Stimulated activated CD8-positive, alpha-beta memory T cell treated with anti-CD3 and anti-CD28 coated beads, Interleukin-12 subunit alpha, Interleukin-12 subunit beta, amount 100 ng/mL, for 24 hours (primary cell): ENCODE measurements at regions not wholly inside any gene's neighbourhood (a gene's known extent, or its start where the extent isn't known, plus 50 kb on each side); places are given as distances from the start of the nearest gene placed in this dataset.

Experiments used
- DNase-seq: peaks from one replicate; pipeline ENCODE4 v3.0.0-alpha.2; 2020; ENCODE audit errors: extremely low read depth

DNA sequence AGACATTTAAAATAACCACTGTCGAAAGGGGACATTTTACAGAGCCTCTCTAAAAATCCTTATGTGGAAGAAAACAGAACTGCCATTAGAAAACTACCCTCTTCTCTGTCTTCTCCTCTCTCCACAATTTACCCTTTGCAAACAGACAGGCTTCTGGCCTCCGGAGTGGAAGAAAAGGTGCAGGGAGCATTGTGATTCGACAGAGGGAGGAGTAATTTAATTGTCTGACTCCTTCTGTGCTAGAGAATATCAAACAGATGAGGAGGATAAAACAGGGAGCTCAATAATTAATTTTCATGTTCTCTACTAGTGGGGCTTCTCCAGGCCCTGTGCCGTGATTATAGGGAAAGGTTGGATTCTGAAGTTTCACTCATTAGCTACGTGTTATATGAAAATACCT lies 615.5 kb upstream of the MKI67 start:
- no peak for DNase-seq

DNA sequence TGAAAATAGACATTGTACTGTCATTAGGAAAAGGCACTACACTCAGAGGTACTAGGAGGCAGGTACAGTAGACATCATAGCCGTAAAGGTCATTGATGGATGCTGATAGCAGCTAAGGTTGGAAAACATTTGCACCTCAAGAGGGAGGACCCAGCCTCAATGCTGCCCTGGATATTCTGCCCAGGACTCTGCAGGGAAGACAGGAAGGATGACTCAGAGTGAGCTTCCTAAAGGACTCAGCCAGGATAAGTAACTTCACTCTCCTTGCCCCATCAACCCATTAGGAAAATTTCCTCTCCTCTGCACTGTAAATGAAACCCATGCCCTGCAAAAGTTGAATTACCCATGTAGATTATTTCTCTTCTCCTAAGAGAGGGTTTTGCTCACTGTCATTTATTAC lies 617.9 kb upstream of the MKI67 start:
- DNase-seq: no peak

GRCh38 chr10:128744811-128745305 lies 618.6 kb upstream of the MKI67 start:
- no peak for DNase-seq

DNA sequence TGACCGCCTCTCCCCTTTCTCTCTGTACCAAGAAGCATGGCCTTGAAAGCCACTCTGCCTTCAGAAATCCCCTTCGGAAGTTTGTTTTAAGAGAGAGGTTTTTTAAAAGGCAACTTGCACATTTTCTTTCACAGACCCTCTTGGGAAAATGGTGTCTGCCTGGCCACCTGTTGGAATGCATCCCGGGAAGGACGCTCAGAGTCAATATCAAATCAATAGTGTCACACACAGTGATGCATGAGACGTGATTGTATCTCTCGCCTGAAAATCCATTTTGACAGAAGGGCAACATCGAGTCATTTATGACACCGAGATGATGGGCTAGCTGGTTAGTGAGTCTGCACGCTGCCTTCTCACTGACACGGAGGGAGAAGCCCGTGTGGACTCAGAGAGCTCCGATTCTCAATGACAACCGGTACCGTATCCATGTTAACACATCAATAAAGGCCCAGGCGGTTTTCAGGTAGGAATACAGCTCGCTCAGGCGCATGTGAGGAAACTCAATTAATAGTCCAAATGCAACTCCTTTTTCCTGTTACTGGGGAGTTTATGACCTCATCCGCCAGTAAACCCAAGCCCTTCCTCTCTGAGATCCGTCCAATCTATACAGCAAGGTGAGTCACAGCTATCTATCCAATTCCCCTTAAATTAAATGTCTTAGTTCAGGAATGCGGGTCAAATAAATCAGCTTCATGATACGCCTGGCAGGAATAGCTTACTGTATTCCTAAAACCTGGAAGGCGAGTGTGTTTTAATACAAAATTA lies 621.5 kb upstream of the MKI67 start:
- no peak for DNase-seq

DNA sequence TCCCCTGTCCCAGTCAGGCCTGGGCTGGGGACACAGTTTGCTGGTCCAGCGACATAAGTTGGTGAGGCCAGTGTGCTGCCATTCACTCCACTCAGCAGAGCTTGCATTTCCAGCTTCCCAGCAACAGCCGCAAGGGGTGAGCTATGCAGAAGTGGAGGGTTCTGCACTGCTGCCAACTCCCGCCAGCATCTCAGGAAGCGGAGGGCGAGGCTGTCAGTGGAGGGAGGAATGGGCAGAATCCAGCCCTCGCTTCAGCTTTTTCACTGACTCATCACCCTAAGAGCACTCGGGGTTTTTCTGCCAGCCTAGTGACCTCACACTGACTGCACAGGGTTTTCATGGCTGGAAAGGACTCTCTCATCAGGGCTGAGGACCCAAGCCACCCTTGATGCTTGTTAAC lies 625.1 kb upstream of the MKI67 start:
- no peak for DNase-seq

DNA sequence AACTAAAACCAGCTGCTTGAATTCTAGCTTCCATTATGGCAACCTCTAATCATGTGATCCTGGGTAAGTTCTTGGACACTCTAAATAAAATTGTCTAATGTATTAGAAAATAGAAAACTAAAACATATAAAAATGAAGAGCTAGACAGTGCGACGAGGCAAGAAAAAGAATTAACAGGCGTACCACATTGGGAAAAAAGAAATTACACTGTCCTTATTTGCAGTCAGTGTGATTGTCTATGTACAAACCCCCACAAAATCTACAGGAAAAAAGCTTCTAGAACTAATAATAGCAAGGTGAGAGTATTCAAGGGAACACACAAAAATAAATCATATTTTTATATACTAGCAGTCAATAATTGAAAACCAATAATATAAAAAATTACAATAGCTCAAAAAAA lies 625.6 kb upstream of the MKI67 start:
- no peak for DNase-seq

- DNase-seq: no peak
Measured at GRCh38 chr10:128759174-128759573, 633.0 kb upstream of the MKI67 start.

DNA sequence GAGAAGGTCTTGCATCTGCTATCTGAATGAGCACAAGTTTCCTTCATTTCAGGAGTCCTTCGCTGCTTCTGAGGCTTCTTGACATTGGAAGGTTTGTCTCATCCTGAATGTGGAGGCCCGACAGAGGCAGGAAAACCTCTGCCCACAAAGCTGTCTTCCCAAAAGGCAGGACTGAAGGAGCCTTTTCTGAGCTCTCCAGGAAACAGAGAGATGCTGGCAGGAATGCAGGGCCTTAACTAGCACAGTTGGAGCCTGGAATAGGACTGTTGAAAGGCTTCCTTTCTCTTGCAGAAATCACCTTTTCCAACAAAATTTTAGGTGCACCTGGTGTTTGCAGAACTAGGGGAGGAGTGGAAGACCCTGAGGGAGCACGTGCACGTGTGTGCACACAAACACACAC lies 637.4 kb upstream of the MKI67 start:
- no peak for DNase-seq

DNA sequence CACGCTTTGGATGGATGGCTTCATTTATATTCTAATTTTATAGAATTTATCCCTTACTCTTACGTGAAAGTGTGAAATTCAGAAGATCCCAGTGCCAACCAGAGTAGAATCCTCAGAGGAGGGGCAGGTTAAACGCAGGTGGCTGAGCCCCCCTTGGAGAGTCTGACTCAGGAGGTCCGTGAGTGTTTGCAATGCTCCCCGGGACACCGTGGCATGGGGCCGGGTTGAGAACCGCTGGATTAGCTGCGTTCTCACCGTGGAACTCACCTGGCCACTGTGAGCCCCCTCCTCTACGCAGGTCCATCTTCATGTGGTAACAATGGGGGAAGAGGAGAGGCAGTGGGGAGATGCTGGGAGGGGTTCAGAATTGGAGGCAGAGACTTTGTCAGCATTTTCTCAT lies 638.0 kb upstream of the MKI67 start:
- no peak for DNase-seq

- no peak for DNase-seq
Measured at GRCh38 chr10:128766915-128767314, 640.7 kb upstream of the MKI67 start.

GRCh38 chr10:128774979-128775378 lies 648.8 kb upstream of the MKI67 start:
- no peak for DNase-seq

DNA sequence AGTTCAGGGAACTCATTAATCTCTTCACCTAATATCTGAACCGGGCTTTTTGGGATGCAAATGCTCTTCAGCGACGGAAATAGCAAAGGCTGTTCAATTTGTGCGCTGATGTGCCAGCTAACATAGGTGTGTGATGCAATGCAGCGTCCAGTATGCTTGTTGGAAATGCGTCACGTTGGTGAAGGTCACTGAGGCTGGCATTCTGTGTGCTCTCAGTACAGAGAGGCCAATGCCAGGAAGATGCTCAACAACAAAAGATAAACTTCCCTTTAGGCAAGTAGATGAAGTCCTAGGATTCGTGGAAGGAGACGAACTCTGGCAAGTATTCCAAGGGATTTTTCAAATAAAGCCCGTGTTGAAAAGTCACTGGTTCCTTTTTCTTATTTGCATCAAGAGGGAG lies 649.5 kb upstream of the MKI67 start:
- DNase-seq: no peak

DNA sequence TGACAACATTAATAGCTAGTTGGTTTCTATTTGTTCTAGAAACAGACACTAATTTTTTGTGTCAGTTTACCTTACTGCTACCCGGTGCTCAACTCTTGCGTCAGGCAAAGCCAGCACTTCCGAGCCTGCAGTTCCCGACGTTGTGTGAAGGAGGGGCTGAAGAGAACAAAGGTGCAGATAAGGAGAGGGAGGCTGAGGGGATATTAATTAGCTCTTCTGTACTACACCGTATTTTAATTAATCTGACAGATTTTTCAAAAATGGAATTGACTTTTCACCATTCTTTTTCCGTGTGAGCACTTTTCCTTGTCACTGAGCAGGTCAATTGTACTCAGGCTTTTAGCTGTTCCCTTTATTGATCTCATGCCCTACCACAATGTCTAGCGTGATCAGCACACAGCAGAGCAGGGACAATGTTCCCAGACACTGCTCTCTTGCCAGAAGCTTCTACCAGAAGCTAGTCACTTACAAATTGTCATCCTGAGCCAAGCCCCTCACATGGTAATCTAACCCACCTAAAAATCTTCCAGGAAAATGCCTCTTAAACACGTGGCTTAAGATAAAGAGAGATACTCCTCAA lies 650.5 kb upstream of the MKI67 start:
- no peak for DNase-seq

- no peak for DNase-seq
Measured at GRCh38 chr10:128777342-128777741, 651.1 kb upstream of the MKI67 start.

GRCh38 chr10:128779416-128779815 lies 653.2 kb upstream of the MKI67 start:
- DNase-seq: no peak

GRCh38 chr10:128780156-128780761 lies 654.0 kb upstream of the MKI67 start:
- DNase-seq: no peak

GRCh38 chr10:128781637-128782036 lies 655.4 kb upstream of the MKI67 start:
- DNase-seq: no peak

DNA sequence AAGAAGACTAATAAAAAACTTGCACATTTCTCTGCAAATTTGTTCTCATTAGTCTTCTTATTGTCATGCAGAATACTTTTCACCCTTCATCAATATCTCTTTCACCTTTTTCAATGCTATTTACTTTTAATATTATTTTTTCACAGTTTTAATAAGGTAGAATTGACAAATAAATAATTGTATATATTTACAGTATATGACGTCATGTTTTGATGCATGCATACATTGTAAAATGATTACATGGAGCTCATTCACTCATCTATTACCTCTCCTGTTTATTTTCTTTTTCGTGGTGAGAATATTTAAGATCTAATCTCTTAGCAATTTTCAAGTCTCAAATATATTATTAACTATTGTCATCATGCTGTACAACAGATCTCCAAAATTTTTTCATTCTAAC lies 658.2 kb upstream of the MKI67 start:
- no peak for DNase-seq

DNA sequence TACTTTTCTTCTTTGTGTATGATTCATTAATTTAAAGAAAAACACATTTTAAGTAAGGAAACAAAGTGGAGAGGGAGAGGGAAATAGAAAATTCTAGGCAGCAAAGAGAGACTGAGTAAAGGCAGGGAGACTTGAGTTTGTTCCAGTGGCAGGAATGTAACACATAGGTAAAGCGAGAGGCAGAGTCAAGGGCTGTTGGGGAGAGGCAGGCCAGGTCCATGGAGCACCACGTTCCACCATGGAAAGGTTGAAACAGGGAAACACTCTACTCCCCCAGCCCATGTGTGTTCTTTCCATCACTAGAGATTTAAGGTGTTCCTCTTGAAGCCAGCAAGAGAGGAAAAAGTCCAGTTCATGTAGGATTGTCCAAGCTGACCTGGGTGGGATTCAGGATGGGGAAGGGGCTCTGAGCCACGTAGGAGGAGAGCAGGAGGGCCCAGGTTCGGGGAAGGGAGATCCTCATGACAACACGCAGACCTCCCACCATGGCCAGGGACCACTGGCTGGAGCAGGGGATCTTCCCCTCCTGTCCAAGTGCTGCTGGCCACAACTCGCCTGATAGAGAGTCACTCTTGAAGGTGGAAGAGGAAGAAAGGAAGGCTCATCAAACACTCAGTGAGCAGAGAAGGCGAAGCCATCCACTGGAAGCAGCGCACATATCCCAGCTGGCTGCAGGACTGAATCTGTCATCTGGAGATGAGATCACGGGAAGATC lies 666.4 kb upstream of the MKI67 start:
- no peak for DNase-seq

DNA sequence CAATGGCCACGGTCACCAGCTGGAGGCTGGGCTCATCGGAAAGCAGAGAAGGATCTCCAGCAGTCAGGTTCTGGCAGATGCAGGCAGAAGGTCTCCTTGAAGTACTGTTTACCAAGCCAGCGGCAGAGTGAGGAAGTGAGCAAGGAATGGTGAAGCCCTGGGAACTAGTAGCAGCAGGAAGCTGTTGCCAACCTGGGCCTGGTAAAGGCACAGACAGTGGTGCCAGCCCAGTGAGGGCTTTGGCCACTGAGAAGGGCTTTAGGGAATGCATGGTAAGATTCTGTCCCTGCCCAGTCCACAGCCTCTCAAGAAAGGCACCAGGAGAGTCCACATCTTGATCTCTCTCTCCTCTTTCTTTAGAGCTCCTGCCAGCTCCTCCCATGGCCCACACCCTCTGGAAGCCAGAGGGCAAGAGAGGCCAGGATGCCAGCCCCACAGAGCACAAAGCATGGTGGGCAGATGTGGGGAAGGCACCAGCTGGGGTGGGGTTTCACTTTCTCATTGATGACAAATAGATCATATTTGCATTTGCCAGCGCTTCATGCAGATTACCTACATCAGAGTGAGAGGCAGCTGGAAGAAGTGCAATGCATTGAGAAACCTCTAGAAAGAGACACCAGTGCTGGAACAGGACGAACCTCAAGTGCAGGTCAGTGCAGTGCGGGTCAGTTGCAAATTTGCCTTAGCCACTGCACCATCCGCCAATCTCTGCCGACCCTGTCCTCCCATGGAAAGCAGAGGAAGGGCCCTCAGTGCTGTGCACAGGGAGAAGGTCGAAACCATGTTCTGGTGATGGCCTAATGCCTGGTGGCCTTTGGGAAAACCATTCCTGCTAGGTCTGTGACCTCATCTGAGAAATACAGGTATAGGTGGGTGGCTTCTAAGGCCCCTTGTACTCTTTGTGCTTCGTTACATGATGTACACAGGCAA lies 667.8 kb upstream of the MKI67 start:
- DNase-seq: no peak

DNA sequence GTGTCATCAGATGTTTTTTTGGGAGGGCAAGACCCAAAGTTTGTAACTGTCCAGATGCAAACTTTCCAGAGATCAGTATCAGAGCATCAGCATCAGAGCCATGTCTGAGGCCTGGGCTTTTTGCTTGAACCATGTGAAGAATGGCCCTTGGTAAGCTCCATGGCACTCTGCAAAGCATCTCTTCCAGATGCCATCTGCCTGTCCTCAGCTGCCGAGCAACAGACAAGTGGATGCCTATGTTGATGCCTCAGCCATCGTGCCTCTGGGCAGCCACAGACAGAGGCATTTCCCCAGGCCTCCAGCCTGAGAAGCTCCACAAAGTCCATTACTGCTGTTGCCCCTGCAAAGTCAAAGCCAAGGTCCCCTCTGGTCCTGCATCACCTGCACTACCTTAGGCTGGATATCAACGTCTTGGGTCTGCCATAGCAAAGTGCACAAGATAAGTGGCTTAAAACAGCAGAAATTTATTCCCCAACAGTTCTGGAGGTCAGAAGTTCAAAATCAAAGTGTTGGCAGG lies 670.2 kb upstream of the MKI67 start:
- no peak for DNase-seq
